ENCODE measurements at regions not wholly inside any gene's neighbourhood (a gene's known extent, or its start where the extent isn't known, plus 50 kb on each side); places are given as distances from the start of the nearest gene placed in this dataset.

DNA sequence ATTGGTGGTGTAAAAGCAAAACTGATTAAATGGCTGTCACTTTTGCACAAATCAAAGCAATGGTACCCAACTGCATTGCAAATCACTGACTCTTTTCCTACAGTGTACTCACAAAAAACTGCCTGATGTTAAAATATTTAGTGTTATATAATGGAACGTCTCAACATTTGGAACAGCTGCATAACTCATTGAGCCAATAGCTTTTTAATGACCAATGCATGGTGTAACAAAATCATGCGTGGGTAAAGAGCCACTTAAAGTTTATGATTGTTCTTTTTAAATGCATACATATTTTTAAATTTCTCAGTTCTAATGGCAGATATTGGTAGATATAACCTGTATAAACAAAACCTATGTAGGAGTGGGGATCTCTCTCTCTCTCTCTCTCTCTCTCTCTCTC, 204.0 kb upstream of the MPHOSPH6 start:
- H3K36me3 Mint-ChIP-seq: no peaks in the 10 kb centered on the region
- H3K27me3 Mint-ChIP-seq (ENCODE audit: low read depth in 3 of 3): peaks cover 0 to 5% (median 0%) of the 10 kb centered on the region in 3 donors
- H3K27ac Mint-ChIP-seq: no peak overlapping the region
- no peak overlapping the region for H3K4me2 ChIP-seq (replicated peaks; ENCODE audit: extremely low read depth, low read length, poor library complexity, severe bottlenecking)
- H4K20me1 ChIP-seq (ENCODE audit: insufficient read depth, low read length): no peaks in the 10 kb centered on the region
- no peak overlapping the region for H3K4me3 ChIP-seq (replicated peaks in 1 of 3; ENCODE audit: low read depth in 2 of 3, low read length in 3 of 3)
- H3K4me3 Mint-ChIP-seq: no peak overlapping the region
- H3K9me3 ChIP-seq (replicated peaks in 1 of 2; ENCODE audit: control insufficient read depth in 1 of 2, insufficient read depth in 1 of 2, low read length in 2 of 2): no peaks in the 10 kb centered on the region
- H3K36me3 ChIP-seq (replicated peaks in 1 of 2; ENCODE audit: control insufficient read depth in 1 of 2, insufficient read depth in 2 of 2, low read length in 2 of 2): no peaks in the 10 kb centered on the region
- no peaks in the 10 kb centered on the region for H3K4me1 Mint-ChIP-seq
- intact Hi-C loops (cut with micrococcal nuclease): no loop called here
- H3K9ac ChIP-seq (ENCODE audit: insufficient read depth, low read length, poor library complexity, severe bottlenecking): no peak overlapping the region
- no peaks in the 10 kb centered on the region for H3K79me2 ChIP-seq (ENCODE audit: insufficient read depth, low read length)
- peaks cover 0 to 2% (median 0%) of the 10 kb centered on the region in 7 donors for H3K9me3 Mint-ChIP-seq
- DNase-seq: no peak
- WGBS (ENCODE audit: insufficient coverage): no CpG with 5 or more reads among the region's 2 CpGs
- H3K27ac ChIP-seq (ENCODE audit: low read depth in 1 of 2, low read length in 2 of 2): no peak overlapping the region
- H2AFZ ChIP-seq (ENCODE audit: insufficient read depth, low read depth, low read length, poor library complexity, severe bottlenecking): no peak overlapping the region
- no peaks in the 10 kb centered on the region for H3K27me3 ChIP-seq (ENCODE audit: control insufficient read depth in 2 of 2, insufficient read depth in 2 of 2, low read length in 2 of 2)
- no peaks in the 10 kb centered on the region for H3K4me1 ChIP-seq (ENCODE audit: control insufficient read depth in 1 of 2, insufficient read depth in 2 of 2, low read length in 2 of 2)
- TF ChIP-seq, protein P1, sequence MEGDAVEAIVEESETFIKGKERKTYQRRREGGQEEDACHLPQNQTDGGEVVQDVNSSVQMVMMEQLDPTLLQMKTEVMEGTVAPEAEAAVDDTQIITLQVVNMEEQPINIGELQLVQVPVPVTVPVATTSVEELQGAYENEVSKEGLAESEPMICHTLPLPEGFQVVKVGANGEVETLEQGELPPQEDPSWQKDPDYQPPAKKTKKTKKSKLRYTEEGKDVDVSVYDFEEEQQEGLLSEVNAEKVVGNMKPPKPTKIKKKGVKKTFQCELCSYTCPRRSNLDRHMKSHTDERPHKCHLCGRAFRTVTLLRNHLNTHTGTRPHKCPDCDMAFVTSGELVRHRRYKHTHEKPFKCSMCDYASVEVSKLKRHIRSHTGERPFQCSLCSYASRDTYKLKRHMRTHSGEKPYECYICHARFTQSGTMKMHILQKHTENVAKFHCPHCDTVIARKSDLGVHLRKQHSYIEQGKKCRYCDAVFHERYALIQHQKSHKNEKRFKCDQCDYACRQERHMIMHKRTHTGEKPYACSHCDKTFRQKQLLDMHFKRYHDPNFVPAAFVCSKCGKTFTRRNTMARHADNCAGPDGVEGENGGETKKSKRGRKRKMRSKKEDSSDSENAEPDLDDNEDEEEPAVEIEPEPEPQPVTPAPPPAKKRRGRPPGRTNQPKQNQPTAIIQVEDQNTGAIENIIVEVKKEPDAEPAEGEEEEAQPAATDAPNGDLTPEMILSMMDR (IDR thresholded peaks at IDR 0.05): no peak

DNA sequence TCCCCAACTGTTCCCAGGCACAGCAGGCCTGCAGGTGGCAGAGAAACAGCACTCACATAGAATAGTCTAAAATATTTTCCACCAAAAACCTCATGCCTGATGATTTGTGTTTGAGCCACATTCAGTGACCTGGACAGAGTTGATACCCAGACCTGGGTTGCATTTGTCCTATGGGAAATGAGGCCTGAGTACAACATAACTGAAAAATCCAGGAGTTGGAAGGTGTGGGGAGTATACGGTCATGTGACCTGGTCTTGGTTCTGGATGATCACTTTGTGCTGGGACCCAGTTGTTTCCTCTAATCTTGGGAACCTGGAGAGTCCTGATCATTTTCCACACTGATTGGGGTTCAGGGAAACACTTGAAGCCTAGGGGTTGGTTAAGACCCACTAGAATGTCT, 200.3 kb upstream of the MPHOSPH6 start:
- H3K9ac ChIP-seq (ENCODE audit: insufficient read depth, low read length, poor library complexity, severe bottlenecking): no peak overlapping the region
- no peak overlapping the region for H3K27ac Mint-ChIP-seq
- intact Hi-C loops (cut with micrococcal nuclease): no loop called here
- H3K27me3 ChIP-seq (ENCODE audit: control insufficient read depth in 2 of 2, insufficient read depth in 2 of 2, low read length in 2 of 2): no peaks in the 10 kb centered on the region
- no peak overlapping the region for H3K4me3 Mint-ChIP-seq
- H3K36me3 Mint-ChIP-seq: no peaks in the 10 kb centered on the region
- H3K36me3 ChIP-seq (replicated peaks in 1 of 2; ENCODE audit: control insufficient read depth in 1 of 2, insufficient read depth in 2 of 2, low read length in 2 of 2): no peaks in the 10 kb centered on the region
- no peaks in the 10 kb centered on the region for H4K20me1 ChIP-seq (ENCODE audit: insufficient read depth, low read length)
- no peak overlapping the region for H3K4me3 ChIP-seq (replicated peaks in 1 of 3; ENCODE audit: low read depth in 2 of 3, low read length in 3 of 3)
- no peak overlapping the region for H2AFZ ChIP-seq (ENCODE audit: insufficient read depth, low read depth, low read length, poor library complexity, severe bottlenecking)
- 100% methylated on average over 1 of the region's 1 CpG for WGBS (ENCODE audit: insufficient coverage)
- no peaks in the 10 kb centered on the region for H3K79me2 ChIP-seq (ENCODE audit: insufficient read depth, low read length)
- no peaks in the 10 kb centered on the region for H3K9me3 ChIP-seq (replicated peaks in 1 of 2; ENCODE audit: control insufficient read depth in 1 of 2, insufficient read depth in 1 of 2, low read length in 2 of 2)
- H3K4me1 ChIP-seq (ENCODE audit: control insufficient read depth in 1 of 2, insufficient read depth in 2 of 2, low read length in 2 of 2): no peaks in the 10 kb centered on the region
- H3K9me3 Mint-ChIP-seq: peaks cover 0 to 2% (median 0%) of the 10 kb centered on the region in 7 donors
- no peak for DNase-seq
- H3K4me1 Mint-ChIP-seq: no peaks in the 10 kb centered on the region
- TF ChIP-seq, protein P1 (IDR thresholded peaks at IDR 0.05): no peak
- H3K4me2 ChIP-seq (replicated peaks; ENCODE audit: extremely low read depth, low read length, poor library complexity, severe bottlenecking): no peak overlapping the region
- peaks cover 3 to 4% (median 3%) of the 10 kb centered on the region in 3 donors for H3K27me3 Mint-ChIP-seq (ENCODE audit: low read depth in 3 of 3)
- no peak overlapping the region for H3K27ac ChIP-seq (ENCODE audit: low read depth in 1 of 2, low read length in 2 of 2)

Data from CD14-positive monocyte (primary cell).